ENCODE measurements at regions not wholly inside any gene's neighbourhood (a gene's known extent, or its start where the extent isn't known, plus 50 kb on each side); places are given as distances from the start of the nearest gene placed in this dataset.

- 8% methylated on average over 9 of the region's 9 CpGs for WGBS (ENCODE audit: insufficient coverage, insufficient replicate concordance, low lambda C conversion rate, missing lambda C conversion rate)
These were observed 603.6 kb upstream of the CLINT1 start for GRCh38 chr5:158462349-158463114.

DNA sequence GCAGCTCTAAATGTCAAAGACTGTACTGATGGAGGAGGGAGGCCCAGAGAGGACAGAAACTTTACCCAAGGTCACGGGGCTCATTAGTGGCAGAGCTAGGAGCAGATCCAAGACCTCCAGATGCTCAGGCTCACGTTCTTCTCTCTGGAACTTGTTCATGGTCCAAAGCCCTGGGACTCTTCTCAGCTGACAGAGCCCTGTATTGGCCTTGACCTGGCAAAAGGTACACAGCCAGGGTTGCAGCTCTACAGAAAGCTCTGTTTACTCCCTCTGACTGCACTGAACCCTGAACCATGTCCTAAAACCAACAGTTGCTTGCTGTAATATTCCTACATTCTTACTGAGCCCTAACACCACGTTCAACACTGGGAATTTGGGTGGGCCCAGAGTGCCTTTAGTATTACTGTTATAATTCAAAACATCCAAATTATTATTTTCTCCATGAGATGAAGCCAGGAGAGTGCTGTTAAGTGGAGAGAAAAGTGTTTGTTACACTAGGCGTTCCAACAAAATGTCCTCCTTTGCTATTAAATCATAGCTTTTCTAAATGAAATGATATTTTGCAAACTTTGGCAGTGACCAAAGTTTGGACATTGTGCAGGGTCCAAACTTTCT lies 602.4 kb upstream of the CLINT1 start:
- Histone ChIP-seq H3K4me2 (ENCODE audit: control insufficient read depth, insufficient read depth) (no peak overlapping the region), H3K27ac (ENCODE audit: control insufficient read depth, insufficient read depth) (no peak overlapping the region), H3K4me1 (ENCODE audit: control insufficient read depth, insufficient read depth, low read length) (no peaks in the 10 kb centered on the region), H3K79me2 (ENCODE audit: control insufficient read depth, insufficient read depth, low read length) (no peaks in the 10 kb centered on the region), H3K9ac (ENCODE audit: control insufficient read depth, insufficient read depth, low read length) (no peak overlapping the region), H2AFZ (ENCODE audit: control insufficient read depth, low read depth, low read length) (no peak overlapping the region), H3K9me3 (replicated peaks; ENCODE audit: control insufficient read depth, insufficient read depth, low read length) (no peaks in the 10 kb centered on the region), H3K4me3 (no peak overlapping the region), H3K27me3 (replicated peaks in 1 of 2; ENCODE audit: control insufficient read depth in 2 of 2, insufficient read depth in 2 of 2, low read length in 1 of 2) (no peaks in the 10 kb centered on the region), H3K36me3 (ENCODE audit: control insufficient read depth in 2 of 2, insufficient read depth in 2 of 2, low read length in 1 of 2) (no peaks in the 10 kb centered on the region), H4K20me1 (ENCODE audit: control insufficient read depth, insufficient read depth) (no peaks in the 10 kb centered on the region)
- ChIA-PET SMC1A (ENCODE audit: uncharacterized antibody, unreplicated experiment) (no interaction called here), CTCF (interaction anchor here (0.6 to 1.2 kb wide), 2 partner anchors 78 to 600 kb away, joined by 3 read pairs; no protein-coding TSS in a partner anchor), POLR2A (no interaction called here), RAD21 (ENCODE audit: unreplicated experiment) (no interaction called here)
- in situ Hi-C loops (cut with MboI) (no loop called here), intact Hi-C loops (cut with micrococcal nuclease; ENCODE audit: unreplicated experiment) (no loop called here)
- DNase-seq (ENCODE audit: low read depth, low spot score), result no peak
- ATAC-seq, result no peak
- no TSS peak for BruUV-seq (replicated peaks)
- WGBS (ENCODE audit: insufficient coverage, insufficient replicate concordance, low lambda C conversion rate, missing lambda C conversion rate), result 24% methylated on average over 4 of the region's 4 CpGs
- no peak for FAIRE-seq
- TF ChIP-seq MTA3 (IDR thresholded peaks at IDR 0.05; ENCODE audit: borderline replicate concordance, low read length) (no peak), SMC3 (IDR thresholded peaks at IDR 0.05; ENCODE audit: borderline replicate concordance, low read length) (no peak), CHD1 (IDR thresholded peaks at IDR 0.05; ENCODE audit: low read depth, low read length) (no peak), BHLHE40 (IDR thresholded peaks at IDR 0.05; ENCODE audit: borderline replicate concordance in 1 of 2, low read depth in 2 of 2, low read length in 1 of 2) (no peak), ZNF207 (IDR thresholded peaks at IDR 0.05; ENCODE audit: borderline replicate concordance) (no peak), CBFB (IDR thresholded peaks at IDR 0.05; ENCODE audit: low read depth) (no peak), NFIC (IDR thresholded peaks at IDR 0.05; ENCODE audit: low read depth, low read length) (no peak), NR2F1 (conservative IDR thresholded peaks at IDR 0.05) (no peak), GATAD2B (conservative IDR thresholded peaks at IDR 0.05; ENCODE audit: low read depth) (no peak), E2F8 (IDR thresholded peaks at IDR 0.05; ENCODE audit: low read depth, partially characterized antibody) (no peak), CBX5 (IDR thresholded peaks at IDR 0.05; ENCODE audit: low read depth) (no peak), ZNF24 (IDR thresholded peaks at IDR 0.05) (no peak), POLR2AphosphoS2 (IDR thresholded peaks at IDR 0.05; ENCODE audit: low read depth, low read length) (no peak), SREBF2 (IDR thresholded peaks at IDR 0.05; ENCODE audit: low read length) (no peak), KLF5 (IDR thresholded peaks at IDR 0.05; ENCODE audit: partially characterized antibody) (no peak)

More at GRCh38 chr5:158462349-158463114, 603.6 kb upstream of the CLINT1 start:
- in situ Hi-C loops (cut with MboI), result no loop called here
- H3K4me3 ChIP-seq, result no peak overlapping the region
- H3K36me3 ChIP-seq (ENCODE audit: control insufficient read depth in 2 of 2, insufficient read depth in 2 of 2, low read length in 1 of 2), result no peaks in the 10 kb centered on the region
- ChIA-PET RAD21 (ENCODE audit: unreplicated experiment) (no interaction called here), SMC1A (ENCODE audit: uncharacterized antibody, unreplicated experiment) (no interaction called here), POLR2A (no interaction called here), CTCF (interaction anchor here (0.7 to 1.2 kb wide), 2 partner anchors 80 to 242 kb away, joined by 3 to 4 read pairs; no protein-coding TSS in a partner anchor)
- TF ChIP-seq ZNF24 (IDR thresholded peaks at IDR 0.05) (peak; percentile 82), NFYB (IDR thresholded peaks at IDR 0.05; ENCODE audit: insufficient read depth, low read depth, low read length) (no peak)
- no peak overlapping the region for H2AFZ ChIP-seq (ENCODE audit: control insufficient read depth, low read depth, low read length)
- no TSS peak for BruUV-seq (replicated peaks)
- H3K9ac ChIP-seq (ENCODE audit: control insufficient read depth, insufficient read depth, low read length), result no peak overlapping the region
- no peak overlapping the region for H3K27ac ChIP-seq (ENCODE audit: control insufficient read depth, insufficient read depth)
- H3K4me1 ChIP-seq (ENCODE audit: control insufficient read depth, insufficient read depth, low read length), result no peaks in the 10 kb centered on the region
- no peaks in the 10 kb centered on the region for H3K27me3 ChIP-seq (replicated peaks in 1 of 2; ENCODE audit: control insufficient read depth in 2 of 2, insufficient read depth in 2 of 2, low read length in 1 of 2)
- no peaks in the 10 kb centered on the region for H4K20me1 ChIP-seq (ENCODE audit: control insufficient read depth, insufficient read depth)
- DNase-seq (ENCODE audit: low read depth, low spot score), result no peak
- no peak for ATAC-seq
- H3K9me3 ChIP-seq (replicated peaks; ENCODE audit: control insufficient read depth, insufficient read depth, low read length), result no peaks in the 10 kb centered on the region
- no peak for FAIRE-seq
- H3K79me2 ChIP-seq (ENCODE audit: control insufficient read depth, insufficient read depth, low read length), result no peaks in the 10 kb centered on the region
- no peak overlapping the region for H3K4me2 ChIP-seq (ENCODE audit: control insufficient read depth, insufficient read depth)
- intact Hi-C loops (cut with micrococcal nuclease; ENCODE audit: unreplicated experiment), result no loop called here
